ENCODE measurements at regions not wholly inside any gene's neighbourhood (a gene's known extent, or its start where the extent isn't known, plus 50 kb on each side); places are given as distances from the start of the nearest gene placed in this dataset.

DNA sequence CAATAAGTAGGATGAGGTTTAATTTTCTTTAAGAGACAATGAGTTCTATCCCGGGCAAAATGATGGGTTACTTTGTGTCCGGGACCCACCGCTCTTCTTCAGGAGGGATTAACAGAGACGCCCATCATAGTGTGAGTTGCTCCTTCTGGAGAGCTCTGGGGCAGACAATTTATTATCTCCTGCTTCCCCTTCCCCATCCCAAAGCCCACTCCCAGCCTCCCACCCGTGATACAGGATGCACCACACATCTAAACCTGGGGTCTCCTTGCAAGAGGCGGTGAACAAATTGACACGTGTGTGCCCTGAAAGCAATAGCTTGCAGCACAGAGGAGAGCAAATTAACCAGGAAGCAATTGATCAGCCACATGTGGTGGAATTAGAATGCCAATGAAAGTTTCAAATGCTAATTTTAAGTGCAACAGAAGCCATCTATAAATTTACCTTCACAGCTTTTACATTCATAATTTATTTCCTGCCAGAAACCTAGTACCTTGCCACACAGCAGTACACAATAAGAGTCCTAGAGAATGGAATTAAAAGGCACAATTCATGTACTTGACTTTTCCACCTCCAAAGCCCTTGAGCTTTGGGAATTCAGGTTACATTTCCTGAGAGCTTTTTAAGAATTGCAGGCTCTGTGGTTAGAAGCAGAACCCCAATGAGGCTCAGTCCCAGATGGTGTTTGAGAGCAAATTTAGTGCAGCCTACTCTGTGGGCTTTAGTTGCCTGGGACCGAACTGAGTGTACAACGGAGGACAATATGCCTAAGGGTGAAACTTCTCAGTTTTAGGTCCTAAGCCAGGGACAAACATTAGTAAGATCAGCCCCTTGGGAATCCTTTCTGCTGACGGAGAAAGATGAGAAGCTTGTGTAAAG, 399.6 kb downstream of the MED10 start:
- no peak overlapping the region for H3K27ac ChIP-seq
- intact Hi-C loops (cut with DNase I) = no loop called here
- no peaks in the 10 kb centered on the region for H3K36me3 ChIP-seq (replicated peaks in 1 of 2)
- 76 to 83% (median 81%) methylated on average over 10 of the region's 10 CpGs for WGBS, 4 donors
- DNase-seq = no peak
- H3K4me1 ChIP-seq (replicated peaks in 1 of 2) = no peaks in the 10 kb centered on the region
- H3K27me3 ChIP-seq = no peaks in the 10 kb centered on the region
- TF ChIP-seq POLR2A (IDR thresholded peaks at IDR 0.05) = no peak
- TF ChIP-seq, protein P1, sequence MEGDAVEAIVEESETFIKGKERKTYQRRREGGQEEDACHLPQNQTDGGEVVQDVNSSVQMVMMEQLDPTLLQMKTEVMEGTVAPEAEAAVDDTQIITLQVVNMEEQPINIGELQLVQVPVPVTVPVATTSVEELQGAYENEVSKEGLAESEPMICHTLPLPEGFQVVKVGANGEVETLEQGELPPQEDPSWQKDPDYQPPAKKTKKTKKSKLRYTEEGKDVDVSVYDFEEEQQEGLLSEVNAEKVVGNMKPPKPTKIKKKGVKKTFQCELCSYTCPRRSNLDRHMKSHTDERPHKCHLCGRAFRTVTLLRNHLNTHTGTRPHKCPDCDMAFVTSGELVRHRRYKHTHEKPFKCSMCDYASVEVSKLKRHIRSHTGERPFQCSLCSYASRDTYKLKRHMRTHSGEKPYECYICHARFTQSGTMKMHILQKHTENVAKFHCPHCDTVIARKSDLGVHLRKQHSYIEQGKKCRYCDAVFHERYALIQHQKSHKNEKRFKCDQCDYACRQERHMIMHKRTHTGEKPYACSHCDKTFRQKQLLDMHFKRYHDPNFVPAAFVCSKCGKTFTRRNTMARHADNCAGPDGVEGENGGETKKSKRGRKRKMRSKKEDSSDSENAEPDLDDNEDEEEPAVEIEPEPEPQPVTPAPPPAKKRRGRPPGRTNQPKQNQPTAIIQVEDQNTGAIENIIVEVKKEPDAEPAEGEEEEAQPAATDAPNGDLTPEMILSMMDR (IDR thresholded peaks at IDR 0.05) = no peak
- H3K4me3 ChIP-seq = no peak overlapping the region
- H3K9me3 ChIP-seq (replicated peaks in 1 of 3) = no peaks in the 10 kb centered on the region

DNA sequence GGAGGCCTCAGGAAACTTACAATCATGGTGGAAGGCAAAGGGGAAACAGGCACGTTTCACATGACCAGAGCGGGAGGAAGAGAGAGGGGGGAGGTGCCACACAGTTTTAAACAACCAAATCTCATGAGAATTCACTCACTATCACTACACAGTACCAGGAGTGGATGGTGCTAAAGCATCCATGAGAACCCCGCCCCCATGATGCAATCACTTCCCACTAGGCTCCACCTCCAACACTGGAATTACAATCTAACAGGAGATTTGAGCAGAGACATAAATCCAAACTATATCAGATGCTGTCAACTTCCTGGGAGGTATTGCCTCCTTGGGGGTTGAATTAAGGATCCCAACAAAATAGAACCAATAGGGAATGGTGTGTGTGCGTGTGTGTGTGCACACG, 407.1 kb downstream of the MED10 start:
- no peak for DNase-seq
- Histone ChIP-seq H3K9me3 (replicated peaks in 1 of 3) (no peaks in the 10 kb centered on the region), H3K27me3 (no peaks in the 10 kb centered on the region), H3K36me3 (replicated peaks in 1 of 2) (no peaks in the 10 kb centered on the region), H3K4me3 (no peak overlapping the region), H3K27ac (no peak overlapping the region), H3K4me1 (replicated peaks in 1 of 2) (no peaks in the 10 kb centered on the region)
- WGBS, 4 donors = 91 to 94% (median 92%) methylated on average over 5 of the region's 5 CpGs
- TF ChIP-seq, protein P1 (IDR thresholded peaks at IDR 0.05) = no peak
- TF ChIP-seq POLR2A (IDR thresholded peaks at IDR 0.05) = no peak
- intact Hi-C loops (cut with DNase I) = no loop called here

DNA sequence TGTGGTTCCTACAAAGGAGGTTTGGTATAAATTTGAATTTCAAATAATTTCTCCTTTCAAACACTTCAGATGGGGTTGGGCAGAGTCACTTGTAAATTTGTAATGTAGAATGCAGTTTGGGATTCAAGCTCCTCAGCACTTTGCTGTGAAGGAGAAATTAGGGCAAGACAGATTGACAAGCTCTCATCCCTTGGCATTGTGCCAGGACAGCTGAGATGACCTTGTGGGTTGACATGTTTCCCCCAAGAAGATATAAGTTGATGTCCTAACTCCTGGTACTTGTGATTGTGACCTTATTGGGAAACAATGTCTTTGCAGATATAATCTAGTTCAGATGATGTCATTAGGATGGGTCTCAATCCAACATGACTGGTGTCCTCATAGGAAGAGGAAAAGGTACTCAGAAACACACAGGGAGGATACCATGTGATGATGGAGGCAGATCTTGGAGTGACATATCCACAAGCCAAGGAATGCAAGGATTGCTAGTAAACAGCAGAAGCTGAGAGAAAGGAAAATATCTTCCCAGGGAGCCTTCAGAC, 408.3 kb downstream of the MED10 start:
- no peak overlapping the region for H3K27ac ChIP-seq
- no peak for DNase-seq
- H3K36me3 ChIP-seq (replicated peaks in 1 of 2) = no peaks in the 10 kb centered on the region
- no peaks in the 10 kb centered on the region for H3K27me3 ChIP-seq
- H3K4me1 ChIP-seq (replicated peaks in 1 of 2) = no peaks in the 10 kb centered on the region
- H3K9me3 ChIP-seq (replicated peaks in 1 of 3) = no peaks in the 10 kb centered on the region
- no peak overlapping the region for H3K4me3 ChIP-seq
- intact Hi-C loops (cut with DNase I) = no loop called here
- no peak for TF ChIP-seq POLR2A (IDR thresholded peaks at IDR 0.05)
- TF ChIP-seq, protein P1 (IDR thresholded peaks at IDR 0.05) = no peak

DNA sequence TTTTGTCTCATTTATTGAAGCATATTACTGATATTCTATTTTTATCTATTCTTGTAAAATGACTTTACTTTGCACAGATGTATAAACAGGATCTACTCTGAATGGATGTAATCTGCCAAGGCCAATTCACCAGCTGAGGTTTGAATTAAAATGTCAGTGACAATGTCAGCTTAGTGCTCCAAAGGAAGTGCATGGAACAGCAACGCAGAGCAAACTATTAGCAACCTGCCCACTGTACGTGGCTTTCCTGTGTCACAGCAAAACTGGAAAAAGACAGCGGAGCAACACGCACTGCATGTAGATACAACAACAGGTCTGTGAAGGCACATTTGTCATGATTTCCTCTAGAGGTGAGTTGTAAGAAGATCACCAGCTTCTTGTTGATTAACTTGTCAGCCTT, 409.4 kb downstream of the MED10 start:
- no peaks in the 10 kb centered on the region for H3K27me3 ChIP-seq
- H3K27ac ChIP-seq = no peak overlapping the region
- intact Hi-C loops (cut with DNase I) = no loop called here
- WGBS, 4 donors = 71 to 79% (median 73%) methylated on average over 4 of the region's 4 CpGs
- H3K9me3 ChIP-seq (replicated peaks in 1 of 3) = no peaks in the 10 kb centered on the region
- no peak for DNase-seq
- no peak overlapping the region for H3K4me3 ChIP-seq
- no peaks in the 10 kb centered on the region for H3K4me1 ChIP-seq (replicated peaks in 1 of 2)
- H3K36me3 ChIP-seq (replicated peaks in 1 of 2) = no peaks in the 10 kb centered on the region
- no peak for TF ChIP-seq POLR2A (IDR thresholded peaks at IDR 0.05)
- TF ChIP-seq, protein P1 (IDR thresholded peaks at IDR 0.05) = no peak

Data from adrenal gland (tissue), 9 donors.